Epithelial cell of esophagus (primary cell): ENCODE measurements at regions not wholly inside any gene's neighbourhood (a gene's known extent, or its start where the extent isn't known, plus 50 kb on each side); places are given as distances from the start of the nearest gene placed in this dataset.

ENCODE experiments used
- DNase-seq: peaks from one replicate; pipeline ENCODE4 v3.0.0; 2010; ENCODE audit warnings: low read depth
- H3K4me3 ChIP-seq: 2 replicates; pipeline ENCODE4 v1.5.1; 2011; ENCODE audit warnings: mild to moderate bottlenecking, low read length, control low read depth
- CTCF ChIP-seq: IDR thresholded peaks from 2 replicates; pipeline ENCODE4 v1.5.1; 2011; ENCODE audit warnings: low read depth, mild to moderate bottlenecking, low read length, control low read depth, inconsistent platforms; ENCODE audit not compliant: insufficient read depth; ENCODE audit errors: missing control alignments

- TF ChIP-seq CTCF = no peak
- H3K4me3 ChIP-seq = no peak overlapping the region
- peak; percentile 52 for DNase-seq
These were observed 497.7 kb downstream of the OCA2 start for GRCh38 chr15:27601239-27601960.

- no peak for TF ChIP-seq CTCF
- H3K4me3 ChIP-seq = no peak overlapping the region
- DNase-seq = no peak
These were observed 500.1 kb downstream of the OCA2 start for GRCh38 chr15:27599034-27599433.

- no peak for TF ChIP-seq CTCF
- H3K4me3 ChIP-seq = no peak overlapping the region
- no peak for DNase-seq
These were observed 500.7 kb downstream of the OCA2 start for GRCh38 chr15:27598251-27599009.

- no peak for DNase-seq
- TF ChIP-seq CTCF = no peak
- H3K4me3 ChIP-seq = no peak overlapping the region
These were observed 503.9 kb downstream of the OCA2 start for GRCh38 chr15:27595211-27595610.

GRCh38 chr15:27592036-27592760 lies 506.9 kb downstream of the OCA2 start:
- H3K4me3 ChIP-seq = no peak overlapping the region
- peak; percentile 2 for DNase-seq
- no peak for TF ChIP-seq CTCF
